ENCODE measurements at regions not wholly inside any gene's neighbourhood (a gene's known extent, or its start where the extent isn't known, plus 50 kb on each side); places are given as distances from the start of the nearest gene placed in this dataset.

DNA sequence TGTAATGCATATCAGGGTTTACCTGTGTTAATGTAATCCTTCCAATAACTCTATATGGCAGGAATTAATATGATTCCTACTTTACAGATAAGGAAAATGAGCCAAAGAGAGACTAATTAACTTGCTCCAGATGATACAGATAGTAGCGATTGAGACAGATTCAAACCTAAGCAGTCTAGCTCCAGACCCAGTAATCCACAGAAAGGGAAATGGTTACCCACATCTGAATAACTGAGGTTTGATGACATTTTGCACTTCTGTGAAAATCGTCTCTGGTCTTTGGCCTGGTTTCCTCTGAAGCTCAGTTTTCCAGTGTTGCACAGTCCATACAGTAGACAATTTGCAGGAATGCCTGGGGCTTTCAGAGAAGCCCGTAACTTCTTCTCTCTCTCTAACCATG is 177.1 kb upstream of the UMPS start:
- in situ Hi-C loops (cut with HindIII; ENCODE audit: low pct_unique_long_range_greater_than_20kb, low sequenced_read_pairs): no loop called here

DNA sequence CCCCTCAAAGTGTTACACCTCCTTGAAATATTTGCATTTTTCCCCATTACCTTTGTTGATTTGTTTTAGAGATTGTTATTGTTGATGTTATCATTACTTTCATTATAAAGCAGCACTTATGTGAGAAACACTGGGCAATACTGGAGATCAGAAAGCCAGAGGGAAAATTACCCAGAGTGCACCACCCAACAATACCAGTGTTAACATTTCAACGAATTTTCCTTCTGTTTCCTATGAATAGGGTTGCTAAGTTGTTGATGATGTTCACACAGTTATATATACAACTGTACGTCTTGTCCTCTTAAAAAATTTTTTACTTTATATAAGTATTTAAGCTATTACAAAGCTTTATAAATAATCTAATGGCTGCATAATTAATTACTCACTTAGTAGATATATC is 173.6 kb upstream of the UMPS start:
- H3K27me3 ChIP-seq (ENCODE audit: control insufficient read depth, insufficient read depth, low read length): peaks cover 34% of the 10 kb centered on the region
- intact Hi-C loops (cut with micrococcal nuclease; ENCODE audit: unreplicated experiment): loop anchor here (10.0 kb wide), 1 partner anchor 62 kb away; no protein-coding TSS in a partner anchor
- no peak overlapping the region for H3K4me3 ChIP-seq (ENCODE audit: low read depth in 2 of 2, low read length in 2 of 2)
- H3K36me3 ChIP-seq (ENCODE audit: control insufficient read depth, insufficient read depth, low read length): no peaks in the 10 kb centered on the region
- no peaks in the 10 kb centered on the region for H3K9me3 ChIP-seq (ENCODE audit: control insufficient read depth, insufficient read depth, low read depth, low read length)
- BruUV-seq (replicated peaks): no TSS peak
- ChIA-PET CTCF (no interaction called here), POLR2A (no interaction called here)
- in situ Hi-C loops (cut with HindIII; ENCODE audit: low pct_unique_long_range_greater_than_20kb, low sequenced_read_pairs): no loop called here
- ATAC-seq: no peak
- H3K4me1 ChIP-seq (ENCODE audit: control insufficient read depth, insufficient read depth, low read length): no peaks in the 10 kb centered on the region
- DNase-seq (ENCODE audit: low read depth, low spot score): no peak
- TF ChIP-seq, protein P1, sequence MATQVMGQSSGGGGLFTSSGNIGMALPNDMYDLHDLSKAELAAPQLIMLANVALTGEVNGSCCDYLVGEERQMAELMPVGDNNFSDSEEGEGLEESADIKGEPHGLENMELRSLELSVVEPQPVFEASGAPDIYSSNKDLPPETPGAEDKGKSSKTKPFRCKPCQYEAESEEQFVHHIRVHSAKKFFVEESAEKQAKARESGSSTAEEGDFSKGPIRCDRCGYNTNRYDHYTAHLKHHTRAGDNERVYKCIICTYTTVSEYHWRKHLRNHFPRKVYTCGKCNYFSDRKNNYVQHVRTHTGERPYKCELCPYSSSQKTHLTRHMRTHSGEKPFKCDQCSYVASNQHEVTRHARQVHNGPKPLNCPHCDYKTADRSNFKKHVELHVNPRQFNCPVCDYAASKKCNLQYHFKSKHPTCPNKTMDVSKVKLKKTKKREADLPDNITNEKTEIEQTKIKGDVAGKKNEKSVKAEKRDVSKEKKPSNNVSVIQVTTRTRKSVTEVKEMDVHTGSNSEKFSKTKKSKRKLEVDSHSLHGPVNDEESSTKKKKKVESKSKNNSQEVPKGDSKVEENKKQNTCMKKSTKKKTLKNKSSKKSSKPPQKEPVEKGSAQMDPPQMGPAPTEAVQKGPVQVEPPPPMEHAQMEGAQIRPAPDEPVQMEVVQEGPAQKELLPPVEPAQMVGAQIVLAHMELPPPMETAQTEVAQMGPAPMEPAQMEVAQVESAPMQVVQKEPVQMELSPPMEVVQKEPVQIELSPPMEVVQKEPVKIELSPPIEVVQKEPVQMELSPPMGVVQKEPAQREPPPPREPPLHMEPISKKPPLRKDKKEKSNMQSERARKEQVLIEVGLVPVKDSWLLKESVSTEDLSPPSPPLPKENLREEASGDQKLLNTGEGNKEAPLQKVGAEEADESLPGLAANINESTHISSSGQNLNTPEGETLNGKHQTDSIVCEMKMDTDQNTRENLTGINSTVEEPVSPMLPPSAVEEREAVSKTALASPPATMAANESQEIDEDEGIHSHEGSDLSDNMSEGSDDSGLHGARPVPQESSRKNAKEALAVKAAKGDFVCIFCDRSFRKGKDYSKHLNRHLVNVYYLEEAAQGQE (IDR thresholded peaks at IDR 0.05; ENCODE audit: insufficient read depth in 1 of 2, low read depth in 2 of 2, low read length in 1 of 2): no peak
- TF ChIP-seq SIN3A (IDR thresholded peaks at IDR 0.05; ENCODE audit: borderline replicate concordance, insufficient read depth, low read depth, low read length): no peak
- TF ChIP-seq POLR2AphosphoS5 (IDR thresholded peaks at IDR 0.05; ENCODE audit: low read depth, low read length): no peak
- TF ChIP-seq TCF7L2 (IDR thresholded peaks at IDR 0.05; ENCODE audit: low read depth, low read length): no peak
- TF ChIP-seq, protein P2, sequence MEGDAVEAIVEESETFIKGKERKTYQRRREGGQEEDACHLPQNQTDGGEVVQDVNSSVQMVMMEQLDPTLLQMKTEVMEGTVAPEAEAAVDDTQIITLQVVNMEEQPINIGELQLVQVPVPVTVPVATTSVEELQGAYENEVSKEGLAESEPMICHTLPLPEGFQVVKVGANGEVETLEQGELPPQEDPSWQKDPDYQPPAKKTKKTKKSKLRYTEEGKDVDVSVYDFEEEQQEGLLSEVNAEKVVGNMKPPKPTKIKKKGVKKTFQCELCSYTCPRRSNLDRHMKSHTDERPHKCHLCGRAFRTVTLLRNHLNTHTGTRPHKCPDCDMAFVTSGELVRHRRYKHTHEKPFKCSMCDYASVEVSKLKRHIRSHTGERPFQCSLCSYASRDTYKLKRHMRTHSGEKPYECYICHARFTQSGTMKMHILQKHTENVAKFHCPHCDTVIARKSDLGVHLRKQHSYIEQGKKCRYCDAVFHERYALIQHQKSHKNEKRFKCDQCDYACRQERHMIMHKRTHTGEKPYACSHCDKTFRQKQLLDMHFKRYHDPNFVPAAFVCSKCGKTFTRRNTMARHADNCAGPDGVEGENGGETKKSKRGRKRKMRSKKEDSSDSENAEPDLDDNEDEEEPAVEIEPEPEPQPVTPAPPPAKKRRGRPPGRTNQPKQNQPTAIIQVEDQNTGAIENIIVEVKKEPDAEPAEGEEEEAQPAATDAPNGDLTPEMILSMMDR (IDR thresholded peaks at IDR 0.05): no peak
- H3K27ac ChIP-seq (ENCODE audit: low read length): no peak overlapping the region

More for the DNA sequence above, 177.1 kb upstream of the UMPS start:
- H3K27me3 ChIP-seq (ENCODE audit: control insufficient read depth, insufficient read depth, low read length): peaks cover 35% of the 10 kb centered on the region
- H3K4me3 ChIP-seq (ENCODE audit: low read depth in 2 of 2, low read length in 2 of 2): no peak overlapping the region
- no peak for TF ChIP-seq TCF7L2 (IDR thresholded peaks at IDR 0.05; ENCODE audit: low read depth, low read length)
- TF ChIP-seq, protein P1 (IDR thresholded peaks at IDR 0.05; ENCODE audit: insufficient read depth in 1 of 2, low read depth in 2 of 2, low read length in 1 of 2): no peak
- no peak for TF ChIP-seq SIN3A (IDR thresholded peaks at IDR 0.05; ENCODE audit: borderline replicate concordance, insufficient read depth, low read depth, low read length)
- TF ChIP-seq POLR2AphosphoS5 (IDR thresholded peaks at IDR 0.05; ENCODE audit: low read depth, low read length): no peak
- TF ChIP-seq, protein P2 (IDR thresholded peaks at IDR 0.05): no peak
- H3K4me1 ChIP-seq (ENCODE audit: control insufficient read depth, insufficient read depth, low read length): no peaks in the 10 kb centered on the region
- no peaks in the 10 kb centered on the region for H3K36me3 ChIP-seq (ENCODE audit: control insufficient read depth, insufficient read depth, low read length)
- no peak for ATAC-seq
- no peak for DNase-seq (ENCODE audit: low read depth, low spot score)
- H3K9me3 ChIP-seq (ENCODE audit: control insufficient read depth, insufficient read depth, low read depth, low read length): no peaks in the 10 kb centered on the region
- CTCF ChIA-PET: no interaction called here
- H3K27ac ChIP-seq (ENCODE audit: low read length): no peak overlapping the region
- intact Hi-C loops (cut with micrococcal nuclease; ENCODE audit: unreplicated experiment): loop anchor here (10.0 kb wide), 1 partner anchor 58 kb away; no protein-coding TSS in a partner anchor
- POLR2A ChIA-PET: no interaction called here
- no TSS peak for BruUV-seq (replicated peaks)
